Astrocyte of the spinal cord (primary cell): ENCODE measurements at regions not wholly inside any gene's neighbourhood (a gene's known extent, or its start where the extent isn't known, plus 50 kb on each side); places are given as distances from the start of the nearest gene placed in this dataset.

Experiments used
- DNase-seq: peaks from one replicate; pipeline ENCODE4 v3.0.0; 2011; ENCODE audit warnings: low read depth, low spot score
- H3K4me3 ChIP-seq: 2 replicates; pipeline ENCODE4 v1.5.1; 2011; ENCODE audit warnings: low read depth, mild to moderate bottlenecking, low read length, moderate library complexity
- CTCF ChIP-seq: IDR thresholded peaks from 2 replicates; pipeline ENCODE4 v1.5.1; 2012; ENCODE audit warnings: low read depth, mild to moderate bottlenecking, low read length, inconsistent platforms
- in situ Hi-C: cut with HindIII; loops from 2 replicates; pipeline ENCODE4 v1.10.0; 2017; ENCODE audit warnings: low sequenced_read_pairs

- no peak for DNase-seq
- no peak for TF ChIP-seq CTCF
- in situ Hi-C loops = no loop called here
Observed at GRCh38 chrX:150014525-150014924, 76.2 kb upstream of the EOLA2 start.

GRCh38 chrX:150017868-150018267 is 79.6 kb upstream of the EOLA2 start:
- in situ Hi-C loops = no loop called here
- H3K4me3 ChIP-seq = no peak overlapping the region
- no peak for TF ChIP-seq CTCF
- no peak for DNase-seq

More at GRCh38 chrX:150014525-150014924, 76.2 kb upstream of the EOLA2 start:
- H3K4me3 ChIP-seq = no peak overlapping the region

GRCh38 chrX:150018931-150019361 is 80.7 kb upstream of the EOLA2 start:
- DNase-seq = no peak
- in situ Hi-C loops = no loop called here
- H3K4me3 ChIP-seq = no peak overlapping the region
- TF ChIP-seq CTCF = no peak

GRCh38 chrX:150028692-150029091 is 90.4 kb upstream of the EOLA2 start:
- in situ Hi-C loops = no loop called here
- no peak for TF ChIP-seq CTCF
- DNase-seq = no peak
- no peak overlapping the region for H3K4me3 ChIP-seq

GRCh38 chrX:150032742-150033141 is 94.5 kb upstream of the EOLA2 start:
- H3K4me3 ChIP-seq = no peak overlapping the region
- TF ChIP-seq CTCF = no peak
- in situ Hi-C loops = no loop called here
- peak; percentile 64 for DNase-seq

GRCh38 chrX:150034788-150035187 is 96.5 kb upstream of the EOLA2 start:
- no peak for TF ChIP-seq CTCF
- in situ Hi-C loops = no loop called here
- DNase-seq = no peak
- H3K4me3 ChIP-seq = no peak overlapping the region

GRCh38 chrX:150035531-150035930 is 97.2 kb upstream of the EOLA2 start:
- no peak for DNase-seq

More at GRCh38 chrX:150035531-150035930, 97.2 kb upstream of the EOLA2 start:
- no peak for TF ChIP-seq CTCF
- no peak overlapping the region for H3K4me3 ChIP-seq
- in situ Hi-C loops = no loop called here
